ENCODE measurements at regions not wholly inside any gene's neighbourhood (a gene's known extent, or its start where the extent isn't known, plus 50 kb on each side); places are given as distances from the start of the nearest gene placed in this dataset.

- TF ChIP-seq SYNCRIP (IDR thresholded peaks at IDR 0.05; ENCODE audit: insufficient read depth, low read depth, low read length) (no peak), MTF2 (CRISPR knock-in tag; IDR thresholded peaks at IDR 0.05; ENCODE audit: borderline replicate concordance) (no peak), RFXAP (CRISPR knock-in tag; IDR thresholded peaks at IDR 0.05; ENCODE audit: borderline replicate concordance) (no peak), RFX5 (IDR thresholded peaks at IDR 0.05; ENCODE audit: low read depth, low read length) (no peak), TRIM24 (CRISPR knock-in tag; IDR thresholded peaks at IDR 0.05) (peak; percentile 52; the same call in 1 of the 2 replicates), ZNF674 (CRISPR knock-in tag; IDR thresholded peaks at IDR 0.05; ENCODE audit: low read depth) (no peak), ZNF563 (CRISPR knock-in tag; IDR thresholded peaks at IDR 0.05) (no peak), BRD4 (CRISPR knock-in tag; IDR thresholded peaks at IDR 0.05) (no peak), DBP (CRISPR knock-in tag; IDR thresholded peaks at IDR 0.05; ENCODE audit: not compliant biosample characterization) (no peak), ZBTB38 (CRISPR knock-in tag; IDR thresholded peaks at IDR 0.05) (no peak), HDAC2 (CRISPR knock-in tag; IDR thresholded peaks at IDR 0.05) (peak; percentile 83), NCOA2 (CRISPR knock-in tag; IDR thresholded peaks at IDR 0.05) (peak; percentile 78), KIAA2018 (CRISPR knock-in tag; IDR thresholded peaks at IDR 0.05; ENCODE audit: borderline replicate concordance) (no peak), ZNF770 (CRISPR knock-in tag; IDR thresholded peaks at IDR 0.05) (no peak), SOX6 (IDR thresholded peaks at IDR 0.05) (no peak), SOX6 (CRISPR knock-in tag; IDR thresholded peaks at IDR 0.05) (peak; percentile 64), TRIM22 (IDR thresholded peaks at IDR 0.05) (no peak), SKI (IDR thresholded peaks at IDR 0.05; ENCODE audit: partially characterized antibody) (no peak)
These were observed 92.0 kb downstream of the C9orf152 start (continued) for GRCh38 chr9:110115826-110116542.
